ENCODE measurements at regions not wholly inside any gene's neighbourhood (a gene's known extent, or its start where the extent isn't known, plus 50 kb on each side); places are given as distances from the start of the nearest gene placed in this dataset.

DNA sequence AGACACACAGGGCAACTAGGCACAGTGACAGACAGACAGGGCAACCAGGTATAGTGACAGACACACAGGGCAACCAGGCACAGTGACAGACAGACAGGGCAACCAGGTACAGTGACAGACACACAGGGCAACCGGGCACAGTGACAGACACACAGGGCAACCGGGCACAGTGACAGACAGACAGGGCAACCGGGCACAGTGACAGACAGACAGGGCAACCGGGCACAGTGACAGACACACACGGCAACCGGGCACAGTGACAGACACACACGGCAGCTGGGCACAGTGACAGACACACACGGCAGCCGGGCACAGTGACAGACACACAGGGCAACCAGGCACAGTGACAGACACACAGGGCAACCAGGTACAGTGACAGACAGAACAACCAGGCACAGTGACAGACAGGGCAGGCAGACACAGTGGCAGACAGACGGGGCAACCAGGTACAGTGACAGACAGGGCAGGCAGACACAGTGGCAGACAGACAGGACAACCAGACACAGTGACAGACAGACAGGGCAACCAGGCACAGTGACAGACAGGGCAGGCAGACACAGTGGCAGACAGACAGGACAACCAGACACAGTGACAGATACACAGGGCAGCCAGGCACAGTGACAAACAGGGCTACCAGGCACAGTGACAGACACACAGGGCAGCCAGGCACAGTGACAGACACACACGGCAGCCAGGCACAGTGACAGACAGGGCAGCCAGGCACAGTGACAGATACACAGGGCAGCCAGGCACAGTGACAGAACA is 64.7 kb upstream of the RAB6C start:
- TF ChIP-seq, protein P1, sequence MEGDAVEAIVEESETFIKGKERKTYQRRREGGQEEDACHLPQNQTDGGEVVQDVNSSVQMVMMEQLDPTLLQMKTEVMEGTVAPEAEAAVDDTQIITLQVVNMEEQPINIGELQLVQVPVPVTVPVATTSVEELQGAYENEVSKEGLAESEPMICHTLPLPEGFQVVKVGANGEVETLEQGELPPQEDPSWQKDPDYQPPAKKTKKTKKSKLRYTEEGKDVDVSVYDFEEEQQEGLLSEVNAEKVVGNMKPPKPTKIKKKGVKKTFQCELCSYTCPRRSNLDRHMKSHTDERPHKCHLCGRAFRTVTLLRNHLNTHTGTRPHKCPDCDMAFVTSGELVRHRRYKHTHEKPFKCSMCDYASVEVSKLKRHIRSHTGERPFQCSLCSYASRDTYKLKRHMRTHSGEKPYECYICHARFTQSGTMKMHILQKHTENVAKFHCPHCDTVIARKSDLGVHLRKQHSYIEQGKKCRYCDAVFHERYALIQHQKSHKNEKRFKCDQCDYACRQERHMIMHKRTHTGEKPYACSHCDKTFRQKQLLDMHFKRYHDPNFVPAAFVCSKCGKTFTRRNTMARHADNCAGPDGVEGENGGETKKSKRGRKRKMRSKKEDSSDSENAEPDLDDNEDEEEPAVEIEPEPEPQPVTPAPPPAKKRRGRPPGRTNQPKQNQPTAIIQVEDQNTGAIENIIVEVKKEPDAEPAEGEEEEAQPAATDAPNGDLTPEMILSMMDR (IDR thresholded peaks at IDR 0.05), result no peak
- no peak for TF ChIP-seq POLR2A (IDR thresholded peaks at IDR 0.05)

Measured in Peyer's patch (tissue), 4 donors.